Erythroblast (primary cell): ENCODE measurements at regions not wholly inside any gene's neighbourhood (a gene's known extent, or its start where the extent isn't known, plus 50 kb on each side); places are given as distances from the start of the nearest gene placed in this dataset.

Experiments used
- GATA1 ChIP-seq: IDR thresholded peaks from 2 replicates; pipeline ENCODE4 v1.6.1; 2011; ENCODE audit warnings: low read depth, mild to moderate bottlenecking, control low read depth, low read length, moderate library complexity
- POLR2A ChIP-seq: IDR thresholded peaks from 2 replicates; pipeline ENCODE4 v1.6.1; 2011; ENCODE audit warnings: mild to moderate bottlenecking, low read length

DNA sequence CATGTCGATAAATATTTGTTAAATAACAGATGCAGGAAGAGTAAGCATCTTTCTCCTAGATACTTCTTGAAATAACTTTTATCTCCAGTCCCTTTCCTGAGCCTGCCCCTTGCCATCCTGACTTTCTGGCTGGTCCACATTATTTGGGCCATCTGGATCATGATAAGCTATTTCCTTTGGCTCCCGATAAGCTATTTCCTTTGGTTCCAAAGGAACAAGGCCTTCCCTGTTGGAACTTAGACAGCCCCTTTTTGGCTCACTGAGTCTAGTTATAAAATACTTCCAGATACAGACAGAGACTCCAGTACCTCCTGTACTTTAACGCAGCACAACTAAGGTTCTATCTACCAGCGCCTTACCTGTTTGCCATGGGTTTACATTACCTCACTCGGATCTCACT is 205.3 kb upstream of the CCDC150 start:
- TF ChIP-seq POLR2A (no peak), GATA1 (no peak)
